ENCODE measurements at regions not wholly inside any gene's neighbourhood (a gene's known extent, or its start where the extent isn't known, plus 50 kb on each side); places are given as distances from the start of the nearest gene placed in this dataset.

DNA sequence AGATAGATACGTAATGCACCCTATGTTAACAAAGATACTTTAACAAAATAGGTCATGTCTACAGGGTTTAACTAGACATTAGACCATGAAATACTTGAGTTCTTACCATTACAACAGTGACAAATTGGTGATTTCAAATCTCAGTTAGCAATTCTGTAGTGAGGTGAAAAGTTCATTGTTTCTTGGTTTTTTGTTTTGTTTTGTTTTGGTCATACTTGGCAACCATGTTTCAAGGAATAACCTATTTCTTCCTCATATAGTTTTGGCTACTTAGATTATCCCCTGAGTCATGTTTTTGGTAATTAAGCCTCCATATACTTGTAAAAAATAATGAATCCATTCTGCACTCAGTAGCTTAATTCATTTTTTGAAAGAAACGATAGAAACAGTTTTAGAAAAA, 1200.4 kb downstream of the DIAPH3 start:
- Histone ChIP-seq H3K36me3 (replicated peaks in 1 of 2; ENCODE audit: control insufficient read depth in 1 of 2, insufficient read depth in 2 of 2, low read length in 2 of 2) (no peaks in the 10 kb centered on the region), H3K4me1 (ENCODE audit: insufficient read depth, low read length) (no peaks in the 10 kb centered on the region), H3K9me3 (ENCODE audit: low read length) (no peaks in the 10 kb centered on the region), H3K4me2 (ENCODE audit: low read depth, low read length) (no peak overlapping the region), H3K4me3 (replicated peaks in 1 of 3; ENCODE audit: insufficient read depth in 1 of 3, low read depth in 2 of 3, low read length in 3 of 3) (no peak overlapping the region), H4K20me1 (ENCODE audit: insufficient read depth, low read length) (no peaks in the 10 kb centered on the region), H3K9ac (ENCODE audit: insufficient read depth, low read depth, low read length) (no peak overlapping the region), H3K27ac (ENCODE audit: extremely low read length, insufficient read depth, low read length) (no peak overlapping the region), H3K27me3 (ENCODE audit: control insufficient read depth in 1 of 2, insufficient read depth in 2 of 2, low read length in 2 of 2) (no peaks in the 10 kb centered on the region; a peak in 1 of 5 replicates), H3K79me2 (ENCODE audit: insufficient read depth, low read length) (no peaks in the 10 kb centered on the region), H2AFZ (ENCODE audit: low read length) (no peak overlapping the region)
- ChIA-PET CTCF (ENCODE audit: low intra/inter-chr PET ratio, low total read pairs) (no interaction called here), POLR2A (no interaction called here)
- intact Hi-C loops (cut with micrococcal nuclease; ENCODE audit: unreplicated experiment) (no loop called here), in situ Hi-C loops (cut with HindIII; ENCODE audit: extremely low pct_ligation_motif_present, low pct_unique_long_range_greater_than_20kb) (no loop called here)
- FAIRE-seq: no peak
- no peak for ATAC-seq
- no peak for DNase-seq (ENCODE audit: low spot score)
- no TSS peak for BruUV-seq (replicated peaks)
- TF ChIP-seq REPIN1 (CRISPR knock-in tag; IDR thresholded peaks at IDR 0.05; ENCODE audit: borderline replicate concordance, low read depth) (no peak), ZNF205 (CRISPR knock-in tag; IDR thresholded peaks at IDR 0.05) (no peak), SIN3B (IDR thresholded peaks at IDR 0.05; ENCODE audit: low read length) (no peak)
- 25% methylated on average over 2 of the region's 2 CpGs for WGBS (ENCODE audit: low lambda C conversion rate)

GRCh38 chr13:58964048-58964447, 1199.7 kb downstream of the DIAPH3 start:
- 32% methylated on average over 3 of the region's 3 CpGs for WGBS (ENCODE audit: low lambda C conversion rate)
- Histone ChIP-seq H4K20me1 (ENCODE audit: insufficient read depth, low read length) (no peaks in the 10 kb centered on the region), H3K9me3 (ENCODE audit: low read length) (no peaks in the 10 kb centered on the region), H3K9ac (ENCODE audit: insufficient read depth, low read depth, low read length) (no peak overlapping the region), H3K4me1 (ENCODE audit: insufficient read depth, low read length) (no peaks in the 10 kb centered on the region), H3K27ac (ENCODE audit: extremely low read length, insufficient read depth, low read length) (no peak overlapping the region), H3K36me3 (replicated peaks in 1 of 2; ENCODE audit: control insufficient read depth in 1 of 2, insufficient read depth in 2 of 2, low read length in 2 of 2) (no peaks in the 10 kb centered on the region), H3K27me3 (ENCODE audit: control insufficient read depth in 1 of 2, insufficient read depth in 2 of 2, low read length in 2 of 2) (no peaks in the 10 kb centered on the region; a peak in 1 of 5 replicates), H2AFZ (ENCODE audit: low read length) (no peak overlapping the region), H3K4me2 (ENCODE audit: low read depth, low read length) (no peak overlapping the region), H3K79me2 (ENCODE audit: insufficient read depth, low read length) (no peaks in the 10 kb centered on the region), H3K4me3 (replicated peaks in 1 of 3; ENCODE audit: insufficient read depth in 1 of 3, low read depth in 2 of 3, low read length in 3 of 3) (no peak overlapping the region)
- intact Hi-C loops (cut with micrococcal nuclease; ENCODE audit: unreplicated experiment) (no loop called here), in situ Hi-C loops (cut with HindIII; ENCODE audit: extremely low pct_ligation_motif_present, low pct_unique_long_range_greater_than_20kb) (no loop called here)
- TF ChIP-seq ETV6 (CRISPR knock-in tag; conservative IDR thresholded peaks at IDR 0.05) (no peak), ATF7 (IDR thresholded peaks at IDR 0.05) (peak; percentile 74), ATF7 (CRISPR knock-in tag; IDR thresholded peaks at IDR 0.05) (no peak)
- DNase-seq (ENCODE audit: low spot score): no peak
- ChIA-PET POLR2A (no interaction called here), CTCF (ENCODE audit: low intra/inter-chr PET ratio, low total read pairs) (no interaction called here)
- ATAC-seq: no peak
- no TSS peak for BruUV-seq (replicated peaks)
- FAIRE-seq: no peak

All from HepG2 (cell line).